HG02840 (cell line): ENCODE measurements at regions not wholly inside any gene's neighbourhood (a gene's known extent, or its start where the extent isn't known, plus 50 kb on each side); places are given as distances from the start of the nearest gene placed in this dataset.
"Not testable (repeated sequence)": the region's sequence is repeated elsewhere in the genome, so short reads cannot be mapped to it uniquely, and the experiment has no call there.

Experiments used
- ATAC-seq: cut with Tn5 transposase; IDR thresholded peaks from one replicate; pipeline ENCODE4 v1.9.1; 2021; ENCODE audit warnings: mild to moderate bottlenecking, moderate library complexity, moderate number of reproducible peaks; ENCODE audit not compliant: unreplicated experiment, low FRiP score

- no peak for ATAC-seq
These were observed 85.8 kb upstream of the ZNF536 start for GRCh38 chr19:30286378-30286777.

GRCh38 chr19:30287259-30287658 lies 84.9 kb upstream of the ZNF536 start:
- no peak for ATAC-seq

- ATAC-seq, result no peak
These were observed 84.2 kb upstream of the ZNF536 start for GRCh38 chr19:30287973-30288372.

GRCh38 chr19:30288911-30289310 lies 83.3 kb upstream of the ZNF536 start:
- ATAC-seq, result no peak

GRCh38 chr19:30289336-30289735 lies 82.8 kb upstream of the ZNF536 start:
- ATAC-seq, result no peak

GRCh38 chr19:30290805-30291204 lies 81.4 kb upstream of the ZNF536 start:
- not testable (repeated sequence) for ATAC-seq

GRCh38 chr19:30293051-30293785 lies 79.0 kb upstream of the ZNF536 start:
- no peak for ATAC-seq

- no peak for ATAC-seq
These were observed 74.2 kb upstream of the ZNF536 start for GRCh38 chr19:30297969-30298368.

GRCh38 chr19:30303131-30303654 lies 69.0 kb upstream of the ZNF536 start:
- ATAC-seq, result no peak

GRCh38 chr19:30304540-30304939 lies 67.6 kb upstream of the ZNF536 start:
- ATAC-seq, result no peak

GRCh38 chr19:30305346-30306060 lies 66.7 kb upstream of the ZNF536 start:
- no peak for ATAC-seq

GRCh38 chr19:30307191-30307974 lies 64.8 kb upstream of the ZNF536 start:
- ATAC-seq, result no peak

- ATAC-seq, result no peak
These were observed 63.0 kb upstream of the ZNF536 start for GRCh38 chr19:30309176-30309575.

- no peak for ATAC-seq
These were observed 62.1 kb upstream of the ZNF536 start for GRCh38 chr19:30309905-30310601.

- ATAC-seq, result no peak
These were observed 61.5 kb upstream of the ZNF536 start for GRCh38 chr19:30310602-30311263.

- ATAC-seq, result no peak
These were observed 60.3 kb upstream of the ZNF536 start for GRCh38 chr19:30311911-30312310.

GRCh38 chr19:30312582-30313352 lies 59.4 kb upstream of the ZNF536 start:
- ATAC-seq, result no peak

GRCh38 chr19:30313353-30313750 lies 58.8 kb upstream of the ZNF536 start:
- no peak for ATAC-seq
